Stomach (tissue), 8 donors: ENCODE measurements at regions not wholly inside any gene's neighbourhood (a gene's known extent, or its start where the extent isn't known, plus 50 kb on each side); places are given as distances from the start of the nearest gene placed in this dataset.
"Not testable (repeated sequence)": the region's sequence is repeated elsewhere in the genome, so short reads cannot be mapped to it uniquely, and the experiment has no call there.

Source experiments
- DNase-seq, 2 donors: peaks; one replicate each; pipeline versions ENCODE4 v3.0.0 to v3.0.0-alpha.2; 2013 to 2019
- H3K27ac ChIP-seq, 5 donors: fragments of 200-600 bp in 4 of 5; sonication (generic) in 4 of 5; one replicate each; pipeline ENCODE4 v1.5.1; 2013 to 2019; ENCODE audit warnings: mild to moderate bottlenecking in 1 of 5, moderate library complexity in 1 of 5
- H3K27me3 ChIP-seq, 3 donors: fragments of 200-600 bp; sonication (generic); one replicate each; pipeline ENCODE4 v1.5.1; 2017 to 2019; ENCODE audit warnings: mixed run types in 1 of 3
- H3K36me3 ChIP-seq, 4 donors: fragments of 200-600 bp; sonication (generic); 1 replicate in 3 of 4; 2 replicates in 1 of 4; pipeline ENCODE4 v1.5.1; 2016 to 2019
- H3K4me1 ChIP-seq, 4 donors: fragments of 200-600 bp; sonication (generic); one replicate each; pipeline ENCODE4 v1.5.1; 2016 to 2019
- H3K4me3 ChIP-seq, 4 donors: fragments of 200-600 bp; sonication (generic) in 3 of 4; one replicate each; pipeline ENCODE4 v1.5.1; 2016 to 2019; ENCODE audit warnings: mild to moderate bottlenecking in 1 of 4
- H3K9me3 ChIP-seq, 4 donors: fragments of 200-600 bp; sonication (generic); one replicate each; pipeline ENCODE4 v1.5.1; 2016 to 2019
- CTCF ChIP-seq, 7 experiments: fragments of 450-650 bp in 4 of 7; fragments of 200-600 bp in 3 of 7; sonication (generic) in 3 of 7; IDR thresholded peaks; one replicate each; pipeline ENCODE4 v1.5.1; 2016 to 2019; ENCODE audit warnings: antibody characterized with exemption in 7 of 7, control low read depth in 2 of 7, mild to moderate bottlenecking in 1 of 7
- EP300 ChIP-seq: sonication (generic); formaldehyde crosslinking; IDR thresholded peaks from one replicate; pipeline ENCODE4 v1.6.1; 2017; ENCODE audit warnings: antibody characterized with exemption
- POLR2A ChIP-seq, 4 donors: fragments of 450-650 bp; IDR thresholded peaks; one replicate each; pipeline ENCODE4 v1.6.1; 2016; ENCODE audit warnings: antibody characterized with exemption in 4 of 4, control low read depth in 2 of 4, mild to moderate bottlenecking in 1 of 4, moderate library complexity in 1 of 4
- POLR2AphosphoS5 ChIP-seq, 3 donors: sonication (generic); formaldehyde crosslinking; IDR thresholded peaks; one replicate each; pipeline ENCODE4 v1.6.1; 2016; ENCODE audit warnings: antibody characterized with exemption in 3 of 3
- WGBS, 5 donors: extraction: QIAGEN DNeasy Blood & Tissue Kit in 3 of 5; methylation state at CpG; one replicate each; pipeline versions ENCODE4 v1.1.5 to v1.1.7; 2013 to 2018; 5-methylcytosine and 5-hydroxymethylcytosine counted together
- intact Hi-C: fragments of 100-400 bp; cut with DNase I; formaldehyde crosslinking; loops from one replicate; pipeline ENCODE4 v1.15.1; 2023; ENCODE audit warnings: low total_unique reads
- donor health status: healthy with polysubstance abuse.
- donor health status: Bipolar disorder and iron deficiency.
- donor health status: healthy.

GRCh38 chr10:8346861-8347260 is 292.4 kb downstream of the GATA3 start:
- Histone ChIP-seq H3K4me3 (no peak overlapping the region), H3K27me3 (peaks cover 0 to 14% (median 0%) of the 10 kb centered on the region in 3 donors), H3K4me1 (no peaks in the 10 kb centered on the region), H3K27ac (no peak overlapping the region), H3K36me3 (no peaks in the 10 kb centered on the region), H3K9me3 (no peaks in the 10 kb centered on the region)
- TF ChIP-seq POLR2AphosphoS5 (IDR thresholded peaks at IDR 0.05) (no peak), EP300 (no peak), POLR2A (IDR thresholded peaks at IDR 0.05) (no peak), CTCF (IDR thresholded peaks at IDR 0.05) (no peak)
- DNase-seq = no peak
- WGBS, 5 donors = 43 to 67% (median 48%) methylated on average over 1 of the region's 1 CpG
- intact Hi-C loops = no loop called here

- H3K36me3 ChIP-seq, H3K27ac ChIP-seq, DNase-seq, H3K4me1 ChIP-seq, H3K9me3 ChIP-seq, intact Hi-C loops, H3K4me3 ChIP-seq: not testable (repeated sequence)
- H3K27me3 ChIP-seq = peaks cover 0 to 14% (median 0%) of the 10 kb centered on the region in 3 donors
- WGBS, 5 donors = 90 to 97% (median 91%) methylated on average over 4 of the region's 4 CpGs
Measured at GRCh38 chr10:8347614-8348013, 293.1 kb downstream of the GATA3 start.

- Histone ChIP-seq H3K27ac (no peak overlapping the region), H3K4me3 (no peak overlapping the region), H3K9me3 (no peaks in the 10 kb centered on the region), H3K27me3 (peaks cover 0 to 14% (median 0%) of the 10 kb centered on the region in 3 donors), H3K36me3 (no peaks in the 10 kb centered on the region), H3K4me1 (no peaks in the 10 kb centered on the region)
- no peak for TF ChIP-seq POLR2A (IDR thresholded peaks at IDR 0.05)
- no peak for TF ChIP-seq CTCF (IDR thresholded peaks at IDR 0.05)
- TF ChIP-seq EP300 = no peak
- TF ChIP-seq POLR2AphosphoS5 (IDR thresholded peaks at IDR 0.05) = no peak
- intact Hi-C loops = no loop called here
- DNase-seq = no peak
- 43 to 48% (median 45%) methylated on average over 10 of the region's 10 CpGs for WGBS, 5 donors
Measured at GRCh38 chr10:8349610-8350249, 295.2 kb downstream of the GATA3 start.

GRCh38 chr10:8350250-8350967 is 295.9 kb downstream of the GATA3 start:
- WGBS, 5 donors = 36 to 49% (median 40%) methylated on average over 5 of the region's 5 CpGs
- no peaks in the 10 kb centered on the region for H3K4me1 ChIP-seq

More at GRCh38 chr10:8350250-8350967, 295.9 kb downstream of the GATA3 start:
- no peaks in the 10 kb centered on the region for H3K36me3 ChIP-seq
- H3K27ac ChIP-seq = no peak overlapping the region
- no peak overlapping the region for H3K4me3 ChIP-seq
- no peak for TF ChIP-seq POLR2AphosphoS5 (IDR thresholded peaks at IDR 0.05)
- no peak for TF ChIP-seq POLR2A (IDR thresholded peaks at IDR 0.05)
- TF ChIP-seq CTCF (IDR thresholded peaks at IDR 0.05) = no peak
- no peak for TF ChIP-seq EP300
- no peak for DNase-seq
- H3K9me3 ChIP-seq = no peaks in the 10 kb centered on the region
- peaks cover 0 to 14% (median 0%) of the 10 kb centered on the region in 3 donors for H3K27me3 ChIP-seq
- intact Hi-C loops = no loop called here
